Adrenal gland (tissue), 5 donors: ENCODE measurements at regions not wholly inside any gene's neighbourhood (a gene's known extent, or its start where the extent isn't known, plus 50 kb on each side); places are given as distances from the start of the nearest gene placed in this dataset.

ENCODE experiments used
- POLR2A ChIP-seq, 2 donors: fragments of 450-650 bp; IDR thresholded peaks; one replicate each; pipeline ENCODE4 v1.6.1; 2017; ENCODE audit warnings: antibody characterized with exemption in 2 of 2, mild to moderate bottlenecking in 2 of 2, moderate library complexity in 1 of 2
- TF ChIP-seq, protein P1 (sequence below), 6 experiments: fragments of 450-650 bp in 4 of 6; fragments of 200-600 bp in 2 of 6; sonication (generic) in 1 of 6; IDR thresholded peaks; 1 replicate in 5 of 6; 2 replicates in 1 of 6; pipeline versions ENCODE4 v1.5.1 to v1.8.0; 2016 to 2021; ENCODE audit warnings: antibody characterized with exemption in 6 of 6, mild to moderate bottlenecking in 2 of 6, moderate library complexity in 1 of 6
- donor health status: DM: no; HTN: no; CAD: no.

DNA sequence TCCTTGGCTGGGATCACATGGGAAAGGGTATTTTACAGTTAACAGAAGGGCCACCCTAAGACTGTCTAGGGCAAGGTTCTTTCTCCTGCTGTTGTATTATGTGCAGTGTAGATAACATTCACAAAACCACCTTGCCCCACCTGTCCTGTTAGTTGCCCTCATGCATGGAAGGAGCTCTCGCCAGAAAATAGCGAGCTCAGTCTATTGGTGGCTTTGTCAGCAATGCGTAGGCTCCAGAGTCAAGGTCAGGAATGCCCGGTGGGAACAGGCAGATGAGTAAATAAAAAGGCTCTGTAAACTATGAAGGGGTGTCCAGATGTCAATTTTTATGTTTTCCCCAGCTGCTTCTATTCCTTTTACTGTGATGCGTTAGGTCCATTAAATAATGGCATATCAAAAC, 107.1 kb upstream of the WDR11 start:
- TF ChIP-seq, protein P1, sequence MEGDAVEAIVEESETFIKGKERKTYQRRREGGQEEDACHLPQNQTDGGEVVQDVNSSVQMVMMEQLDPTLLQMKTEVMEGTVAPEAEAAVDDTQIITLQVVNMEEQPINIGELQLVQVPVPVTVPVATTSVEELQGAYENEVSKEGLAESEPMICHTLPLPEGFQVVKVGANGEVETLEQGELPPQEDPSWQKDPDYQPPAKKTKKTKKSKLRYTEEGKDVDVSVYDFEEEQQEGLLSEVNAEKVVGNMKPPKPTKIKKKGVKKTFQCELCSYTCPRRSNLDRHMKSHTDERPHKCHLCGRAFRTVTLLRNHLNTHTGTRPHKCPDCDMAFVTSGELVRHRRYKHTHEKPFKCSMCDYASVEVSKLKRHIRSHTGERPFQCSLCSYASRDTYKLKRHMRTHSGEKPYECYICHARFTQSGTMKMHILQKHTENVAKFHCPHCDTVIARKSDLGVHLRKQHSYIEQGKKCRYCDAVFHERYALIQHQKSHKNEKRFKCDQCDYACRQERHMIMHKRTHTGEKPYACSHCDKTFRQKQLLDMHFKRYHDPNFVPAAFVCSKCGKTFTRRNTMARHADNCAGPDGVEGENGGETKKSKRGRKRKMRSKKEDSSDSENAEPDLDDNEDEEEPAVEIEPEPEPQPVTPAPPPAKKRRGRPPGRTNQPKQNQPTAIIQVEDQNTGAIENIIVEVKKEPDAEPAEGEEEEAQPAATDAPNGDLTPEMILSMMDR (IDR thresholded peaks at IDR 0.05), result no peak
- no peak for TF ChIP-seq POLR2A (IDR thresholded peaks at IDR 0.05)
